GM18907 (cell line): ENCODE measurements at regions not wholly inside any gene's neighbourhood (a gene's known extent, or its start where the extent isn't known, plus 50 kb on each side); places are given as distances from the start of the nearest gene placed in this dataset.

Source experiments
- ATAC-seq: cut with Tn5 transposase; IDR thresholded peaks from one replicate; pipeline ENCODE4 v1.9.1; 2021; ENCODE audit warnings: mild to moderate bottlenecking, moderate library complexity; ENCODE audit not compliant: unreplicated experiment

DNA sequence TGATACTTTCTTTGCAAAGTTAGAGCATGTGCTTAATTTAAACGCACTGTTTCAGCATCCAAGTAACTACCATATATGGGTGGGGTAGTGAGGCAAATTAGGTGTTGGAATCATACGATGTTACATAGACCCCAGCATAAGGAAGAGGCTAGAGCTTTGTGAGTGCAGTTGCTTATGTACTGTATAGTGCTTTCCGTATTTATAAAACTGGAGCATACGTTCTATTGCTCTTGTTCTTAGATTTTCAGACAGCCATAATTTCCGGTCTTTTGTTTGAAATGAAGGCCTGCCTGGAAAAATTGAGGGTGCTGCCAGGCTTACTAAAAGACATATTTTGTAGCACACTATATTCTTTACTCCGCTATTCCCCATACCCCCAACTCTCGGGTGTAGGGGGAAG, 335.7 kb downstream of the FOXG1 start:
- ATAC-seq, result no peak

GRCh38 chr14:29102996-29103395, 336.4 kb downstream of the FOXG1 start:
- no peak for ATAC-seq

DNA sequence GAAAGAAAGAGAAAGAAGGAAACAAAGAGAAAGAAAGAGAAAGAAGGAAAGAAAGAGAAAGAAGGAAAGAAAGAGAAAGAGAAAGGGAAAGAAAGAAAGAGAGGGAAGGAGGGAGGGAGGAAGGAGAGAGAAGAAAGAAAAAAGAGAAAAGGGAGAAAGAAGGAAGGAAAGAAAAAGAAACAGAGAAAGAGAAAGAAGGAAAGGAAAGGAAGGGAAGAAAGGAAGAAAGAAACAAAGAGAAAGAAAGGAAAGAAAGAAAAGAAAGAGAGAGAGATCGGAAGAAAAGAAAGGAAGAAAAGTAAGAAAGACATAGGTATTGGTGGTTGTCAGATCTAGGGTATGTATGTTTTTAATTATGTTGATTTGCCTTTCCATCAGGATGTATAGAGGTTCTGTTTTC, 342.3 kb downstream of the FOXG1 start:
- no peak for ATAC-seq

- no peak for ATAC-seq
These were observed 343.0 kb downstream of the FOXG1 start for GRCh38 chr14:29109589-29109988.

DNA sequence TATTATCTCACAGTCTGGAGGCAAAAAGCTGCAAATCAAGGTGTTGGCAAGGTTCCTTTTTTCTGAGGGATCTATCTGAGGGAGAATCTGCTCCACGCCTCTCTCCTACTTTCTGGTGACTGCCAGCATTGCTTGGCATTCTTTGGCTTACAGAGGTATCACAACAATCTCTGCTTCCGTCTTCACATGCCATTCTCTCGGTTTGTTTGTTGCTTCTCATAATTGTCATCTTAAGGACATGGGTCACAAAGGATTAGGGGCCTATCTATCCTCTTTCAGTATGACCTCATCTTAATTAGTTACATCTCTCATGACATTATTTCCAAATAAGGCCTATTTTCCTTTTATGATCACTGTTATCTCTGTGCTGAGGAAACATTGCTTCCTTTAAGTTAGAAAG, 345.0 kb downstream of the FOXG1 start:
- no peak for ATAC-seq

DNA sequence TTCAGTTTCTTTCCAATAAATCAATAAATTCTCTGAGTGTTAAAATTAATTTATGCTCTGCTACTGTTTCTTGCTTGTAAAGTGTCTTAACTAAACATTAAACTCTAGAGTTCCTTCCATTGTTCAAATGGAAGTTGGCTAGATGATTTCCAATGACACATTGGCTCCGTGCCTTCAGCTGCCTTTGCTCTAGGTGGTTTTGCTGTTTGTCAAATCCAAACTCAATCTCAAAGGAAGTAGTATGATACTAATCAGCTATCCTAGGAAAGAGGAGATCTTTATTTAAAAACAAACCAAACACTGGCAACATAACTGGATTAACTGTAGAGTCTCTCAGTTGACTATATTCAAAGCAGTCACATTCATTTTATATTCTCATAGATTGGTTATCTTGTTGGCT, 356.4 kb downstream of the FOXG1 start:
- no peak for ATAC-seq

DNA sequence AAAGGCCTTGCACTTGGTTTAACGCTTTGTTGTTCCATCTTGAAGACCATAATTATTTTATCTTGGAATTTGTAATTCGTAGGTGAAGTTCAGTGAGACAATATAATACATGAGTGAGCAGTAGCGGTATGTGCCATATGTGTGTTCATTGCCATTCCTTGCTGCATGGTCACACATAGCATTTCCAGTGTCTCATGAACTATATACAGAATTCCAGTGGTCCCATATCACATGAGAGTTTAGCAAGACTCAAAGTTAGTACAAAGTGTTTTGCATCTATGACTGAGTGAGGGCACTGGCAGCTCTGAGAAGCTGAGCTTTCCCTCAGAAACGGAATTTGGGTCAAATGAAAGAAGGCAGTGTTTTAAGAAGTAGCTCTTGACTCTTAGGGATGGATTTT, 359.8 kb downstream of the FOXG1 start:
- ATAC-seq, result no peak

GRCh38 chr14:29126865-29127264, 360.3 kb downstream of the FOXG1 start:
- ATAC-seq, result no peak

GRCh38 chr14:29140016-29140415, 373.4 kb downstream of the FOXG1 start:
- ATAC-seq, result no peak

DNA sequence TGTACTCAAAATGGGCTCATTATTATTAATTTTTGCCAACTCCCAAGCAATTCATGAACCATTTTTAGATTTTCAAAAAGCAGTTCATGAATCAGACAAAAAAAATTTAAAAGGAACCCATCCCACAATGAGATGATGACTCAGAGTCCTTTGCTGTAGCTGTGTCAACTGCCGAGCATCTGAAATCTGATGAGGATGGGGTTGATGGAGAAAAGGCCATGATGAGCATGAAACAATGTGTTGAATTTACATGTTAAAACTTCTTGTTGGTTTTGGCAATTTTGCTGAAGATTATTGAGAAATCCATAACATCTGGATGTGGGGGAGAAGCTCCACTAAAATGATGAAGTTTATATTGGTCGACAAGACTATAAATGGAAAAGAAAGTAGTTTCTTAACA, 378.0 kb downstream of the FOXG1 start:
- ATAC-seq, result no peak

DNA sequence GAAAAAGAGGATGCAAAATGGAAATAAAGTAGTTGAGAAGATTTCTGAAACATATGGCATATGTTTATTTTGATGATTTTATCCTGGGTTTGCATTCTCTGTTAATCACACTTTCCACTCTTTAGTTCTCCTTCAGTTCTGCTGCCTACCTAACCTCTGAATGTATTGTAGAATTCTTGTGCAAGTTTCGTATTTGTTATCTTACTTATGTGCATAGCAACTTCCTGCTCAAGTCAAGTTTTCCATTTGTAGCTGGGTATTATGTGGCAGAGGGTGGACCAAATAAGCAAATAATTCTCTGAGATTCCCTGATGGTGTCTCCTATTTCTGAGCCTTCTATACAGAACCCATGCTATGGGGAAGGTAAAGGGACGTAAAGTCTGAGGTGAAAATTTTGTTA, 381.6 kb downstream of the FOXG1 start:
- no peak for ATAC-seq

DNA sequence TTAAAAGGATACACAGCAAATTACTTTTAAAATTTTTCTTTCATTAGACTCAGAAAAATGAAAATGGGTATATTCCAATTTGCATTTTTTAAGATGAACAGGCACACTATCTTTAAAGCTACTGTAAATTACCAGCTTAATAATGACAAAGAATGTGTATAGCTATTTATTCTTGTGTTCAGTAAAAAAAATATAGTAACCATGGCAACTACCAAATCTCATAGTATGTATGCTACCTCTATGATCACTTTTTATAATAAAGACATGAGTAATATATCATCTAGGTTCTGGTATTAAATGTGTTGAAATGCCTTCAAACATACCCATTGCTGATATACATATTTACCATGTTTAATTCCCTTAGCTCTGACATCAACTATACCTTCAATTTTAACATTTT, 383.2 kb downstream of the FOXG1 start:
- no peak for ATAC-seq

GRCh38 chr14:29150659-29151058, 384.1 kb downstream of the FOXG1 start:
- no peak for ATAC-seq

DNA sequence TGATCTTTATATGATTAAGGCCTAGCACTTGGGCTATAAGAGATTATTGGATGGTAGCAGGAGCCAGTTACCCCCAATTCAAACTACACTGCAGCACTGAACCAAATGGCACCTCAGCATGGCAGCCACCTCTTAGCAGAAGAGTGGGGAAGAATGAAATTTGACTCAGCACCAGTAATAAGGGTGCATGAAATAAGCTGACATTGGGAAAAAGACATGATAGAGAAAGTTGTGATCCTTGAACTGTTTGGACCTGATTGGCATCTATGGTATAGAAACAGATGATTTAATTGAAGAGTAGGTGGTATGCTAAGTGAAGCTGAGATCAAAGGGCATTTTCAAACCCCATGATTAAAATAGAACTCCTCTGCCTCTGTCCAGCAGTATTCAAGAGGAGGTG, 389.5 kb downstream of the FOXG1 start:
- ATAC-seq, result no peak

- no peak for ATAC-seq
These were observed 395.0 kb downstream of the FOXG1 start for GRCh38 chr14:29161593-29161992.

DNA sequence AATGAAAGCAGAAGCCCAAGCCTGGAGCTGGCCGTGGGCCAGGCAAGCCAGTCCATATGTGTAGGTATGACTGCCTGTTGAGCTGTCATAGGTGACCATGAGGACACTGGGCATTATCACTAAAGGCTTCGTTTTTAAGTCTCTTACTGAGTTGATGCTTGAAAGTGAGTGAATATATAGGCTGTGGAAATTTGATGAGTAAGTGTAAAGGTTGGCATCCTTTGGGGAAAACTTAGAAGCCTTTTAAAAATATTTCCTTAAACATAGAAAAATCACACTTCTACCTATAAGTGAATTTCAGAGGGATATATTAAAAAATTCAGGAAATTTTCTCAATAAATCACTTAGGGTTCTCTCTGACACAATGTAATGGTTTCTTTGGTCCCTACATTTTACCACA, 396.5 kb downstream of the FOXG1 start:
- no peak for ATAC-seq

DNA sequence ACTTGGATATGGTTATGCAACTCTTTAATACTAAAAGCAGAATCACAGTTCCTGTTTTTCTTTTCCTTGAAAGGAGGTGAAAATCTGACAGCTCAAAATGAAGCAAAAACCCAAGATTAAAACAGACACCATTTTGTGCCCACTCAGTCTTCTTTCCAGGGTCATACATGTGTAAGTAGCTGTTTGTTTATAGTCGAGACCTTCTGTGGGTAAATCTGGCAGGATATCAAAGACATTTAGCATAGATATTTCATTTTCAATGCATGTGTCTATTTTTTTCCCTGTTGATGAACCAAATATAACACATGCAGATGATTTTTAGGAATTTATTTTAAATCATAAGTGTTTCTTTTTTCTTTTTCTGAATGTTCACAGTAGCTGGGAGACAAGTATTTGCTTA, 398.8 kb downstream of the FOXG1 start:
- ATAC-seq, result no peak

DNA sequence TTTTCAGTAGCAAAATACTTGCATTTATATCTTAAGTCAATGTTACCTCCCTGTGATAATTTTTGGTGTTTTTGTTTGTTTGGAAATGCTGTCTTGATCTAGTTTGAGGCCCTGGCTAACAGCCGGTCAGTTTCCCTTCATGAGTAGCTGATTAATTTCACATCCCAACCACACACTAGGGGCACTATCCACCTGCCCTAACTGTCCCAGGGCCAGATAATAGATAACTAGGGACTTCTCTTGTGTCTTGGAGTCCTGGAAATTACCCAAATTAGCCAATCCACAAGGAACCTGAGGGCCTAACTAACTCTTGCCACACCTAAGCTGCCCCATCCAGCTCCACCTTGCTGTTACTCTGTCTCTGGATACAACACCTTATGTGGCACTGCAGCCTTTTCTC, 399.9 kb downstream of the FOXG1 start:
- ATAC-seq, result no peak

GRCh38 chr14:29168149-29168548, 401.6 kb downstream of the FOXG1 start:
- ATAC-seq, result no peak

- ATAC-seq, result no peak
These were observed 402.8 kb downstream of the FOXG1 start for GRCh38 chr14:29169408-29169807.

DNA sequence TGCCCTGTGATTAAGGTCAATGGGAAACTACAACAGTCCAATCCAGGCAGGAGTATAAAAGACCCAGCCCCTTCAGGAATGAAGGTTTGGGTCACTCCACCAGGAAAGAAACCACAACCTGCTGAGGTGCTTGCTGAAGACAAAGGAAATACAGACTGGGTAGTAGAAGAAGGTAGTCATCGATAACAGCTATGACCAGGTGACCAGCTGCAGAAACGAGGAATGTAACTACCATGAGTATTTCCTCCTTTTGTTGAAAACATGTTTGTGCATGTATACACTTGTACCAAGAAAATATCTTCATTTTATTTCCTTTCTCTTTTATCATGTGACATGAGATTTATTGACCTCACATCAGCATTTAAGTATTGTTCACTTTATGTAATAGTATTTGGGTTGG, 409.1 kb downstream of the FOXG1 start:
- ATAC-seq, result no peak

DNA sequence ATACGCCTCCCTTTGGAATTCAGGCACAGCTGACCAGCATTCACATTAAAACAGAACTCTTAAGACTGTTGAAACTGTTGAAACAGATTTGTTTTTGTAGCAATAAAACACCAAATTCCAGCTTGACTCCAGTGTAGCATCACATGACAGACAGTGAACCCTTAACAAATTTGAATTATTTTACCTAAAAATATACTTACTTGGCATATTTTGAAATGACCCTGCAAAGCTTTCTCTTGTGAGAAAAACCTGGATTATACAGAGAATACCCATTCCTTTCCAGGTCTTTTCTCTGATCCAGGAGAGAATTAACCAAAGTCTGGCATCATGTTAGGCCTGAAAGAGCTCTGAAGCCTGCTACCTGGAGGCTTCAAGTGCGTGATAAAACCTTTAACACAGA, 410.3 kb downstream of the FOXG1 start:
- ATAC-seq, result no peak

DNA sequence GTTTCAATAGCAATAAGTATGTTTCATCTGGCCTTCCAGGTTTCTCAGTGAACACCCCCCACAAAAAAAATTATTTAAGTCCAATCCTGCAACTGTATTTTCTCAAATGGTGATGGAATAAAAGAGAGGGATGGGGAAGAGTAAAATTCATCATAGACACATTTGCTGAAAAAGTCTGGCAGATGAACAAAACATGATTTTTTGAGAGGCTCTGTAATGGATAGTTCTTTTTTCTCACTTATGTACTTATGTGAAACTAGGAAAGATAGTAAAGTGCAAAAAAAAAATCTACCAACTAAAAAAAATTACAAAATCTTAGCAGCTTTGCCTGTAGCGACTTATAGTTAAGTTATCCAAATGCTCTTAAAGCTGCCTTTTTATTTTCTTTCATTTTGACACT, 412.4 kb downstream of the FOXG1 start:
- ATAC-seq, result no peak

- no peak for ATAC-seq
These were observed 424.5 kb downstream of the FOXG1 start for GRCh38 chr14:29191092-29191491.
